ENCODE measurements at regions not wholly inside any gene's neighbourhood (a gene's known extent, or its start where the extent isn't known, plus 50 kb on each side); places are given as distances from the start of the nearest gene placed in this dataset.

- TF ChIP-seq CTCF (optimal IDR thresholded peaks at IDR 0.05 in 1 of 3, IDR thresholded peaks at IDR 0.05 in 1 of 3, conservative IDR thresholded peaks at IDR 0.05 in 1 of 3; ENCODE audit: extremely low read depth in 1 of 3, insufficient read depth in 2 of 3, low read length in 3 of 3): no peak
- TF ChIP-seq EZH2 (IDR thresholded peaks at IDR 0.05; ENCODE audit: low read length): no peak
These were observed 104.0 kb downstream of the CPZ start for GRCh38 chr4:8696369-8697127.
